Mesothelial cell of epicardium (in vitro differentiated cells): ENCODE measurements at regions not wholly inside any gene's neighbourhood (a gene's known extent, or its start where the extent isn't known, plus 50 kb on each side); places are given as distances from the start of the nearest gene placed in this dataset.

Experiments
- DNase-seq, 2 experiments: peaks; one replicate each; pipeline ENCODE4 v3.0.0; 2021; ENCODE audit warnings: low spot score in 2 of 2; ENCODE audit not compliant: unreplicated experiment in 2 of 2
- H3K27ac Mint-ChIP-seq: 2 replicates; pipeline ENCODE4 v1.8.0; 2021; ENCODE audit warnings: mixed read lengths
- H3K27me3 Mint-ChIP-seq: 2 replicates; pipeline ENCODE4 v1.8.0; 2021; ENCODE audit warnings: low read depth, mixed read lengths
- H3K36me3 Mint-ChIP-seq: 2 replicates; pipeline ENCODE4 v1.8.0; 2021; ENCODE audit warnings: mixed read lengths
- H3K4me1 Mint-ChIP-seq: 2 replicates; pipeline ENCODE4 v1.8.0; 2021; ENCODE audit warnings: mixed read lengths
- H3K4me3 Mint-ChIP-seq: 2 replicates; pipeline ENCODE4 v1.8.0; 2021; ENCODE audit warnings: mild to moderate bottlenecking, moderate library complexity, mixed read lengths
- H3K9me3 Mint-ChIP-seq: 2 replicates; pipeline ENCODE4 v1.8.0; 2021; ENCODE audit warnings: mixed read lengths
- CTCF ChIP-seq: fragments of 200-600 bp; sonication (generic); IDR thresholded peaks from one replicate; pipeline ENCODE4 v1.5.0; 2021; ENCODE audit warnings: antibody characterized with exemption; ENCODE audit not compliant: unreplicated experiment

- DNase-seq, result no peak
- no peak overlapping the region for H3K27ac Mint-ChIP-seq
- H3K27me3 Mint-ChIP-seq, result peaks cover 66% of the 10 kb centered on the region
- no peaks in the 10 kb centered on the region for H3K4me1 Mint-ChIP-seq
- H3K36me3 Mint-ChIP-seq, result no peaks in the 10 kb centered on the region
- no peaks in the 10 kb centered on the region for H3K9me3 Mint-ChIP-seq
- TF ChIP-seq CTCF, result no peak
- H3K4me3 Mint-ChIP-seq, result no peak overlapping the region
Observed at GRCh38 chr22:22827187-22827939, 60.3 kb upstream of the IGLL5 start.

- no peaks in the 10 kb centered on the region for H3K9me3 Mint-ChIP-seq
- no peaks in the 10 kb centered on the region for H3K36me3 Mint-ChIP-seq
- no peak overlapping the region for H3K27ac Mint-ChIP-seq
- no peaks in the 10 kb centered on the region for H3K4me1 Mint-ChIP-seq
- DNase-seq, result no peak
- TF ChIP-seq CTCF, result no peak
- H3K27me3 Mint-ChIP-seq, result peaks cover 71% of the 10 kb centered on the region
- H3K4me3 Mint-ChIP-seq, result no peak overlapping the region
Observed at GRCh38 chr22:22830193-22830592, 57.4 kb upstream of the IGLL5 start.

GRCh38 chr22:22830957-22831688 is 56.5 kb upstream of the IGLL5 start:
- H3K27ac Mint-ChIP-seq, result no peak overlapping the region
- H3K4me1 Mint-ChIP-seq, result no peaks in the 10 kb centered on the region
- no peaks in the 10 kb centered on the region for H3K9me3 Mint-ChIP-seq
- no peak for DNase-seq
- peaks cover 71% of the 10 kb centered on the region for H3K27me3 Mint-ChIP-seq
- no peak for TF ChIP-seq CTCF
- no peaks in the 10 kb centered on the region for H3K36me3 Mint-ChIP-seq
- H3K4me3 Mint-ChIP-seq, result no peak overlapping the region

- no peaks in the 10 kb centered on the region for H3K36me3 Mint-ChIP-seq
- H3K27ac Mint-ChIP-seq, result no peak overlapping the region
- no peaks in the 10 kb centered on the region for H3K4me1 Mint-ChIP-seq
- TF ChIP-seq CTCF, result no peak
- H3K9me3 Mint-ChIP-seq, result no peaks in the 10 kb centered on the region
- H3K4me3 Mint-ChIP-seq, result no peak overlapping the region
- H3K27me3 Mint-ChIP-seq, result peaks cover 67% of the 10 kb centered on the region
- no peak for DNase-seq
Observed at GRCh38 chr22:22833059-22833458, 54.6 kb upstream of the IGLL5 start.

GRCh38 chr22:22833488-22833887 is 54.1 kb upstream of the IGLL5 start:
- Mint-ChIP-seq H3K4me1 (no peaks in the 10 kb centered on the region), H3K36me3 (no peaks in the 10 kb centered on the region), H3K27ac (no peak overlapping the region), H3K9me3 (no peaks in the 10 kb centered on the region), H3K27me3 (peaks cover 72% of the 10 kb centered on the region), H3K4me3 (no peak overlapping the region)
- DNase-seq, result peak in 1 of 2 experiments; percentile 22
- TF ChIP-seq CTCF, result no peak
